Renal pelvis (tissue), 1 donor: ENCODE measurements at regions not wholly inside any gene's neighbourhood (a gene's known extent, or its start where the extent isn't known, plus 50 kb on each side); places are given as distances from the start of the nearest gene placed in this dataset.

Experiments
- DNase-seq: peaks from one replicate; pipeline ENCODE4 v3.0.0-alpha.2; 2013

DNA sequence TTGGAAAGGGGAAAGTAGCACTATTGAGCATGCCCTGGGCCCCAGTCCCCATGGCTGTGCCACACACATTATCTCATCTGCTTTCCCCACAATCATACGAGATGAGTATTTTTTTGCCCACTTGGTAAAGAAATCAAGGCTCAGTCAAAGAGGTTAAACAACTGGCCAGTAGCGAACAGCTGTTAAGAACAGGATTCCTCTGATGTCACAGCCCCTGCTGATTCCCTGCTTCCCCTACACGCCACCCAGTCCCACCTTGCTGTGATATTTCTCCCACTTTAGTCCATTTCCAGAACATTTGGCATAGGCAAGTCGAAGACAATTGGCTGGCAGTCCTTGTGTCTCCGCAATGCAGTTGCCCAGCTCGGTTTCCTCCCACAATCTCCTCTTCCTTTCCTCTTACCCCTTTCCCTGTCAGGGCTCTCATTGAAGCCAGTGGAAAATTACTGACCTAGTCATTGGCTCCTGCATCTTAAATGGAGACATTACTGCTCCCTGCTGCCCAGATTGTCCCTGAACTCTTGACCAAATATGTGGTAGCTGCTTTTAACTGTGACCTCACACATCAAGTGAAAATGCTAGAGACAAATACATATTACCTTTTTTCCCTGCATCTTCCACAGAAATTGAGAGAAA is 56.5 kb upstream of the EEPD1 start:
- no peak for DNase-seq

DNA sequence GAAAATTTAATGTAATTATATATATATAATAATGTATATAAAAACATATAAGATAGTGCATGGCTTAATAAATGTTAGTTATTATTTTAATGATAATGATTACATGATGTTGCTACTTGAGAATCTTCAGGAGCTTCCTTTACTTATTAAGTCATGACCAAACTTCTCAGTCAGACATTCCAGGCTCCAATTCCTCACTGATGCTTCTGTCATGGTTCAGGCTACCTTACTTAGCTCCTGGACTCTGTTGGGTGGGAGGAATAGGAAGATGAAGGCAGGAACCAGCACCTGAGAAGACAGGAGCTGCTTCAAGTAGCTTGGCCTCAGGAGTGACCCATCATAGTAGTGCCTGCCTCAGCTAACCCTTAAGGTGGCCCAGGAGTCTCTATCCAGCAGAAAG is 55.0 kb upstream of the EEPD1 start:
- no peak for DNase-seq

DNA sequence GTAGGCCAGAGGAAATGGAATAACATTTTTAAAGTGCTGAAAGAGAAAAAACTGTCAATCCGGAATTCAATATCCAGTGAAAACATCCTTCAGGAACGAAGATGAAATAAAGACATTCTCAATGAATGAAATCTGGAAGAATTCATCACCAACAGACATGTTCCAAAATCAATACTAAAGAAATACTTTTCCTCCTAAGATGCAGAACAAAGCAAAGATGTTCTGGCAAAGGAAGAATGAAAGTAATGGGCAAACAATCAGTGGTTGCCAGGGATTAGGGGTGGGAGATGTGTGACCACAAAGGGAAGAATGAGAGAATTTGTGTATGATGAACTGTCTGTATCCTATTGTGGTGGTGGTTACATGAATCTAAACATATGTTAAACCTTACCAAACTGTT is 52.8 kb upstream of the EEPD1 start:
- no peak for DNase-seq

DNA sequence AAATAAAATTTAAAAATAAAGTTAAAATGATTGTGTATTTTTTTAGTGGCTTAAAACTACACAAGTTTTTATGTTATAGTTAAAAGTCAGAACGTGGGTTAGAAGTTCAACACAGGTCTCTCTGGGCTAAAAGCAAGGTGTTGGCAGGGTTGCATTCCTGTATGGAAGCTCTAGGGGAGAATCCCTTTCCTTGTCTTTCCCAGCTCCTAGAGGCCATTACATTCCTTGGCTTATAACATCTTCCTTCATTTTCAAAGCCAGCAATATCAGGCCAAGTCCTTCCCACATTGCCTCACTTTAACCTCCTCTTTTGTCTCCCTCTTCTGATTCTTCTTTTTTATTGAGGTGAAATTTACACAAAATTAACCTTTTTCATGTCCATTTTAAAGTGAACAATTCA is 52.4 kb upstream of the EEPD1 start:
- no peak for DNase-seq
